Effector memory CD4-positive, alpha-beta T cell (primary cell): ENCODE measurements at regions not wholly inside any gene's neighbourhood (a gene's known extent, or its start where the extent isn't known, plus 50 kb on each side); places are given as distances from the start of the nearest gene placed in this dataset.

Experiments used
- DNase-seq, 3 donors: peaks; one replicate each; pipeline ENCODE4 v3.0.0-alpha.2; 2020
- H3K27ac ChIP-seq: 2 replicates; pipeline ENCODE4 v1.7.0; 2013; ENCODE audit warnings: mild to moderate bottlenecking, low read length, moderate library complexity; ENCODE audit not compliant: insufficient read depth, poor library complexity, severe bottlenecking
- H3K27me3 ChIP-seq: replicated peaks from 2 replicates; pipeline ENCODE4 v1.7.0; 2013; ENCODE audit warnings: mild to moderate bottlenecking, low read length; ENCODE audit not compliant: insufficient read depth, control insufficient read depth, poor library complexity, severe bottlenecking
- H3K36me3 ChIP-seq: 2 replicates; pipeline ENCODE4 v1.7.0; 2013; ENCODE audit warnings: mild to moderate bottlenecking, low read length, moderate library complexity; ENCODE audit not compliant: control insufficient read depth, insufficient read depth
- H3K4me1 ChIP-seq: 2 replicates; pipeline ENCODE4 v1.7.0; 2013; ENCODE audit warnings: low read length, mild to moderate bottlenecking; ENCODE audit not compliant: control insufficient read depth, insufficient read depth, poor library complexity, severe bottlenecking
- H3K4me3 ChIP-seq: 2 replicates; pipeline ENCODE4 v1.7.0; 2013; ENCODE audit warnings: low read length, low read depth, mild to moderate bottlenecking; ENCODE audit not compliant: insufficient read depth, poor library complexity, severe bottlenecking
- H3K9me3 ChIP-seq: 2 replicates; pipeline ENCODE4 v1.7.0; 2013; ENCODE audit warnings: mild to moderate bottlenecking, low read length, moderate library complexity; ENCODE audit not compliant: control insufficient read depth

DNA sequence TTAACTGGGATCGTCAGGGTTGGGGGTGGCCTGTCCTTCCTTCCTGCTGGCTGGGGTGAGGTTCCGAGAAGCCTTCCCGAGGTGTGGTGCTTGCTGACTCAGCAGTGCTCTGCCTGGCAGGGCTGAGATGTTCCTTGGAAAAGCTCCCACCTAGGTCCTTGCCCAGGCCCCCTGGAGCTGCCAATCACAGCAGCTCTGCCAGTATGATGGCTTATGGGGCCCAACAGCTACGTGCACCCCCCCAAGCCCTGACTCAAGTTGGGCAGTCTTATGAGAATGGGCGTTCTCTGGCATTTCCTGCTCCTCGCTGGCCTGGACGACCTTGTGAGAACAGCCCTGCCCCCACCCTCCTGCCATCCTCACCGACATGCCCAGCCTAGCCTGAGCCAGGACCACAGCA is 292.2 kb upstream of the CRY1 start:
- no peaks in the 10 kb centered on the region for H3K36me3 ChIP-seq
- no peaks in the 10 kb centered on the region for H3K27me3 ChIP-seq
- peaks cover 5% of the 10 kb centered on the region for H3K4me1 ChIP-seq
- no peak overlapping the region for H3K4me3 ChIP-seq
- no peak overlapping the region for H3K27ac ChIP-seq
- DNase-seq: no peak
- no peaks in the 10 kb centered on the region for H3K9me3 ChIP-seq

DNA sequence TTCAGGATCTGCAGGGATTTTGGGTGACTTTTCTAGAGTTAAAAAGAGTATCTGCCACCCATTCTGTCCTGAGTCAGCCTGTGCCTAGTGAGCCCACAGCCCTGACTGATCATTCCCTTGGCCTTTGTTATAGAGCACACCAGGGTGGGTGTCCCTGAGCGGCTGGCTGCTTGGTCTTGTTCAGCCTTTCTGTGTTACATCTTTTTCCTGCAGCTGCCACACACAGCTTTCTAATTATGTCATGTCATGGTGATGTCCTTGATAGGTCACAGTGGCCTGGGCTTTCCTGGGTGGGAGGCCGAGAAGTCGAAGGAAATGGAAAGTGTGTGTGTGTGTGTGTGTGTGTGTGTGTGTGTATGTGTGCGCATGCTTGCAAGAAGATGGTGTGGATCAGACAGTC is 293.2 kb upstream of the CRY1 start:
- DNase-seq: no peak
- Histone ChIP-seq H3K27me3 (no peaks in the 10 kb centered on the region), H3K36me3 (no peaks in the 10 kb centered on the region), H3K9me3 (no peaks in the 10 kb centered on the region), H3K4me1 (peaks cover 8% of the 10 kb centered on the region), H3K27ac (no peak overlapping the region), H3K4me3 (no peak overlapping the region)

DNA sequence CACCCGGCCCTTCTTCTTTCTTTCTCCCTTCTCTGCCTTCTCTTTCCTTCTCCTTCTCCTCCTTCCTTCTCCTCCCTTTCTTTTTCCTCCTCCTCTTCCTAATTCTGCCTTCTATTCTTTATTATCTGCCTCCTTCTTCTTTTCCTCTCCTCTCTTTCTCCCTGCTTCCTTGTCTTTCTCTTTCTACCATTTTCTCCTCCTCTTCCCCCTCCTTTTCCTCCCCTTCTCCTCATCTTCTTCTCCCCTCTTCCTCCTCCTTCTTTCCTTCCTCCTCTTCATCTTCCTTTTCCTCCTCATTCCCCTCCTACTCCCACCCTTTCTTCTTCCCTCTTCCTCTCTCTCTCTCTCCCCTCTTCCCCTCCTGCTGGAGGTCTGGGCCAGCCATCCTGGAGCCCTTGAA is 294.9 kb upstream of the CRY1 start:
- Histone ChIP-seq H3K27me3 (no peaks in the 10 kb centered on the region), H3K9me3 (no peaks in the 10 kb centered on the region), H3K4me1 (peaks cover 18% of the 10 kb centered on the region), H3K36me3 (no peaks in the 10 kb centered on the region), H3K27ac (no peak overlapping the region), H3K4me3 (no peak overlapping the region)
- no peak for DNase-seq

DNA sequence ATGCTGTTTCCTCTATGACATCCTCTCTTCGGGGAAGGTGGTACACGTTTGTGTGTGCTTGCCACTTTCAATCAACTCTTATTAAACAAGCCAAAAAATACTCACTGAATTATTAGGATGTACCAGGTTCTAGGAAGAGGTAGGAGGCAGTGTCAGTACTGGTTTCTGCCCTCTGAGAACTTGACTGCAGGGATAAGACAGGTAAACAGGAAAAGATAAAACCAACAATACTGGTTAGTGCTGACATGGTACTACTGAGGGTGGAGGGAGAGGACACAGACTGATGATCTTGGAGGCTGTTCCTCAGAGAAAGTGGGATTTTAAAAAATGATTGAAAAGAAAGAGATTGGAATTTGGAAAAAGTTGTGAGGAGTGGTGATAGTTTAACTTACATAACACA is 295.2 kb upstream of the PWP1 start:
- Histone ChIP-seq H3K27me3 (no peaks in the 10 kb centered on the region), H3K27ac (no peak overlapping the region), H3K4me1 (peaks cover 18% of the 10 kb centered on the region), H3K36me3 (no peaks in the 10 kb centered on the region), H3K4me3 (no peak overlapping the region), H3K9me3 (no peaks in the 10 kb centered on the region)
- no peak for DNase-seq

DNA sequence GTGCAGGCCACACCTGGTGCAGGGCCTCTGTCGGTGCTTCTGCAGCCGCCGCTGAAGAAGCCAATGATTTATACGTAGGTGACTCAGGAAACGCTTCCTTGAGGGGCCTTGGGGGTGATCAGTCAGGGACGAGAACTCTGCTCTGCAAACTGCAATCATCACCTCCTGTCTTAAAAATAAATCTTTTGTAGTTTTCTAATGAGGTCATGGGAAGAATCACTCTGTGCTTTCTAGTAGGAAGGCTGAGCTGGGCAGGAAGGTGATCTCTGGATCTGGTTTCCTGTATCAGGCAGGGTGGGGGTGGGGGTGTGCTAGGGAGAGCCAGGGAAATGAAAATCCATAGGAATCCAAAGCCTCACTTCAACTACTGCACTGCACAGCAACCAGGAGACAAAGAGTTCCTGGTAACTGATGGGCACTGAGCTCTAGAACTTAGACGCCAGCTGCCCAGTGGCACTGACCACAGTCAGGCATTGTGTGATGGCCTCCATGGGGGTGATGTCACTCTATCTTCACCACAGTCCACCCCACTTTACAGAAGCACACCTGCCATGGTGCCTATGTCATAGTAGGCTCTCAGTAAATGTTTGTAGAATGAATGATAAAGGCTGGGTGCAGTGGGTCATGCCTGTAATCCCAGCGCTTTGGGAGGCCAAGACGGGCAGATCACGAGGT is 292.4 kb upstream of the PWP1 start:
- H3K36me3 ChIP-seq: no peaks in the 10 kb centered on the region
- DNase-seq: no peak
- no peak overlapping the region for H3K27ac ChIP-seq
- H3K9me3 ChIP-seq: no peaks in the 10 kb centered on the region
- H3K4me1 ChIP-seq: peaks cover 18% of the 10 kb centered on the region
- H3K27me3 ChIP-seq: no peaks in the 10 kb centered on the region
- H3K4me3 ChIP-seq: no peak overlapping the region

DNA sequence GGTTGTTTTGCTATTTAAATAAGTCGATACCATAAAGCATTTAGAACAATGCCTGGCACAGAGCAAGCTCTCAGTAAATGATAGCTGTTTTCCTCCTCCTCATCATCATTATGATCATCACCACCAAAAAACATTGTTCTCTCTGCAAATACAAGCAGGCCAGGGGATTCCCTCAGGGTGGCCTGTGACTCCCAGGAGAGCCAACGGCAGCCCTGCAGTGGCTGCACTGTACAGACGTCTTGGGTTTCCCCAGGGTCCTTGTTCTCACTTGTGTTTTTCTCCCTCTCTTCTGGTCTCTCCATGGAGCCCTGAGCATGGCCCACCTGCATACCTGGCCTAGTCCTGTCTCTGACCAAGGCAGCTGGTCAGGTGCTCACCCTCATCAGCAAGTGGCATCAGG is 290.9 kb upstream of the PWP1 start:
- peaks cover 18% of the 10 kb centered on the region for H3K4me1 ChIP-seq
- H3K36me3 ChIP-seq: no peaks in the 10 kb centered on the region
- no peaks in the 10 kb centered on the region for H3K9me3 ChIP-seq
- DNase-seq: no peak
- H3K27me3 ChIP-seq: no peaks in the 10 kb centered on the region
- H3K27ac ChIP-seq: no peak overlapping the region
- no peak overlapping the region for H3K4me3 ChIP-seq

DNA sequence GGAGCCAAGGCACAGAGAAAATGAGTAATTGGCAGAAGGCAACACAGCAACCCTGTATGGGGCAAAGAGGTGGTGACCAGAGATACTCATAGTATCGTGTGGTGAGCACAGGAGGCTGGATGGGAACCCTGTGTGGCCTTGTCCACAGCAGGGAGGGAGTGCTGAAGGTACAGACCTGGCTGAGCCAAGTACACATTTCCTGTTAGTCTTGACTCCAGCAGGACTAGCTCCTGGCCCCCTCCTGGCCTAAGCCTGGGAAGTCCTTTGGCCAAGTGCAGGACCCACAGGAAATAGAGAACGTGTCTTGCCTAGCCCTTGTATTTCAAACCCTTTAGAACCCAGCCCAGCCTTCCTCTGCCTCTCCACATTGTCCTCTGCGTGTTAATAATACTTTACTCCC is 289.8 kb upstream of the PWP1 start:
- Histone ChIP-seq H3K27ac (no peak overlapping the region), H3K4me3 (no peak overlapping the region), H3K36me3 (no peaks in the 10 kb centered on the region), H3K4me1 (peaks cover 13% of the 10 kb centered on the region), H3K9me3 (no peaks in the 10 kb centered on the region), H3K27me3 (no peaks in the 10 kb centered on the region)
- no peak for DNase-seq

DNA sequence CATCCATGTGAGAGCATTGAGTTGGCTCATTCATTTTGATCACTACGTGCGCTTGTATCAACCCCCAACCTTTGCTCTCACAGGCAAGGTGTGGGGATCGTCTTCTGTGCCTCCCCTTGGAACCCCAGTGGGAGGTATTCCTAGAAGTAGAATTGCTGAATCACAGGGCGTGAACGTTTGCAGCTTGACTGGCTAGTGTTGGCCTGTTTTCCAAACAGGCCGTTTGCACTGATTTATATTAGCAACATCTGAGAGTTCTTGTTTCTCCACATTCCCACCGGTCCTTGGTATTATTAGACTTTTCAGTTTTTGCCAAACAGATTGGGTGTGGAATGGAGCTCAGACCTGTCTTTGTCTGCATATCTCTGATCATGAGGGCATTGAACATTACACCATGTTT is 288.6 kb upstream of the PWP1 start:
- Histone ChIP-seq H3K4me1 (peaks cover 11% of the 10 kb centered on the region), H3K27ac (no peak overlapping the region), H3K27me3 (no peaks in the 10 kb centered on the region), H3K36me3 (no peaks in the 10 kb centered on the region), H3K4me3 (no peak overlapping the region), H3K9me3 (no peaks in the 10 kb centered on the region)
- DNase-seq: no peak

DNA sequence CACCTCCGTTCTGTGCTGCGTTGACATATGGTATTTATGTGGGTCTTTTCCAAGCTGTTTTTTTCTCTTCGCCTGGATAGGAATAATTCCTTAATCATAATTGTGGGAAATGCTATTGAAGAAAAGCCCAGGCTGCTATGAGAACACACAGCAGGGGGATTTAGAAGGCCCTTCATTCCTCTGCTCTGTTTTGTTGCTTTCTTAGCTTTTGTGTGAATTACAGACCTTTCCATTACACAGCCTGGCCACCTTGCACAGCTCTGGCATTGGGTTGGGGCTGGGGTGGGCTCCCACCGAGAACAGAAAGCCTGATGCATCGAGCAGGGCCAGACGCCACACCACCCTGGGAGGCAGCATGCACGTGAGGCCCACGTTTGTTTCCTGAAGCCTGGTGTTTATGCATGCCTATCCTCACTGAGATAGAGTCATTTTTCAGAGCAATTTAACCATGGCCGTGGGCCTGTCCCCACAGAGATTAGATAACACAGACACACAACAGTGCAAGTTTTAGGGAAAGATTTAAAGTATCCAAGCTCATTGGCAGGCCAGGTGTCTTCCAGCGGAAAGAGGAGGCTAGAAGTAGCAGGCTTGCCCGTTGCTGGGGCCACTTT is 287.6 kb upstream of the PWP1 start:
- Histone ChIP-seq H3K36me3 (no peaks in the 10 kb centered on the region), H3K27ac (no peak overlapping the region), H3K27me3 (no peaks in the 10 kb centered on the region), H3K4me3 (no peak overlapping the region), H3K9me3 (no peaks in the 10 kb centered on the region), H3K4me1 (peaks cover 2% of the 10 kb centered on the region)
- DNase-seq: no peak

DNA sequence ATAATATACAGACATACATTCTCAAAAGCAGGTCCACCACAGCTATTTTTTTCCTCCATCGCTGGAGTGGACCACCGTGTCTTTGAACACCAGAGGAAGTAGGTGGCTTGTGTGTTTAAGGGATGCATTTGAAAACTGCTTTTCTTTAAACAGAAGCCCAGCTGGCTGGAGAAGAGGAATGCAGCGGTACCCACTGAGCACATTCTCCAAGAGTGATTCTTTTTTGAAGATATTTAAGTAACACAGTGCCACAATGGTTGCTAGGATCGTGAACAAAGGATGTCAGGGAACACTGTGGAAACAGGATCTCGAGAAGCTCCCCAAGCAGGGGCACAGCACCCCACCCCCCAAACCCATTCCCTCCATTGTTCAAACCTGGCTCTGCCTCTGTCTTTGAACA is 286.6 kb upstream of the PWP1 start:
- DNase-seq: no peak
- Histone ChIP-seq H3K4me1 (no peaks in the 10 kb centered on the region), H3K27me3 (no peaks in the 10 kb centered on the region), H3K36me3 (no peaks in the 10 kb centered on the region), H3K4me3 (no peak overlapping the region), H3K27ac (no peak overlapping the region), H3K9me3 (no peaks in the 10 kb centered on the region)
